AG09319 (cell line): ENCODE measurements at regions not wholly inside any gene's neighbourhood (a gene's known extent, or its start where the extent isn't known, plus 50 kb on each side); places are given as distances from the start of the nearest gene placed in this dataset.

Source experiments
- DNase-seq: peaks from one replicate; pipeline ENCODE4 v3.0.0-alpha.2; 2010; ENCODE audit warnings: low read depth; ENCODE audit errors: extremely low read depth
- TF ChIP-seq, protein P1 (sequence below): IDR thresholded peaks from 2 replicates; pipeline ENCODE4 v1.5.1; 2011; ENCODE audit warnings: low read depth, mild to moderate bottlenecking, inconsistent platforms, low read length, moderate library complexity

DNA sequence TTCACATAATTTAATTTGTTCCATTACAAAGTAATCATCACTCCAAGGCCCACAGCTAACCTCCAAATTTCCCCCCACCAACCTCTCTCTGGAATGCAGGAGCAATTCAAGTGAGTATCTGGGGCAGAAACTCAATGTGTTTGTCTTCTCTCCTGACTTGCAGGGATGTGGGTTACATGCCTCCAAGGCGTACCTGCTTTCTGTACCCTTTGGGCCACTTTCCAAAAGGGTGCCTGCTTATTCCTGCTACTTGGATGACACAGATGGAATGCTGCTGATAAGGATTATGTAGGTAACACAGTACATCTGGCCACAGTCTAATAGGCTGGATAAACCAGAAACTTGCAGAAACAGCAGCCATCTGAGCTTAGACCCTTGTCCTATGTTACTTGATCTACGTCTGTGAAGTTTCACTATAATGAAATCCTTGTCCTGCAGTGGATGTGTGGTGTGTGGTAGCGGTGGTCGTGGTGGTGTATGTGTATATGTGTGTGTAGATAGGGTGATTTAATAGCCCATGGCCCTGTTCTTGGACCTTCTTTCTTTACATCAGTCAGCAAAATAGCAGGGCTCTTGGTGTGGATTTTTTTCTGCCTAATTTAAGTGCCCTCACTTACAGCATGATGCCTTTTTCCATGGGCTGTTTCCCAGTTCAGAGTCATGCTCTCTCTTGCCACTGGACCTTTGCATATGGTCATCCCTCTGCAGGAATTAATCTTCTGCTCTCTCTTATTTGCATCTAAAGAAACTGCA is 175.9 kb downstream of the ZDHHC21 start:
- TF ChIP-seq, protein P1, sequence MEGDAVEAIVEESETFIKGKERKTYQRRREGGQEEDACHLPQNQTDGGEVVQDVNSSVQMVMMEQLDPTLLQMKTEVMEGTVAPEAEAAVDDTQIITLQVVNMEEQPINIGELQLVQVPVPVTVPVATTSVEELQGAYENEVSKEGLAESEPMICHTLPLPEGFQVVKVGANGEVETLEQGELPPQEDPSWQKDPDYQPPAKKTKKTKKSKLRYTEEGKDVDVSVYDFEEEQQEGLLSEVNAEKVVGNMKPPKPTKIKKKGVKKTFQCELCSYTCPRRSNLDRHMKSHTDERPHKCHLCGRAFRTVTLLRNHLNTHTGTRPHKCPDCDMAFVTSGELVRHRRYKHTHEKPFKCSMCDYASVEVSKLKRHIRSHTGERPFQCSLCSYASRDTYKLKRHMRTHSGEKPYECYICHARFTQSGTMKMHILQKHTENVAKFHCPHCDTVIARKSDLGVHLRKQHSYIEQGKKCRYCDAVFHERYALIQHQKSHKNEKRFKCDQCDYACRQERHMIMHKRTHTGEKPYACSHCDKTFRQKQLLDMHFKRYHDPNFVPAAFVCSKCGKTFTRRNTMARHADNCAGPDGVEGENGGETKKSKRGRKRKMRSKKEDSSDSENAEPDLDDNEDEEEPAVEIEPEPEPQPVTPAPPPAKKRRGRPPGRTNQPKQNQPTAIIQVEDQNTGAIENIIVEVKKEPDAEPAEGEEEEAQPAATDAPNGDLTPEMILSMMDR, result no peak
- no peak for DNase-seq

- no peak for DNase-seq
- TF ChIP-seq, protein P1, result no peak
These were observed 176.6 kb downstream of the ZDHHC21 start for GRCh38 chr9:14516656-14517055.

DNA sequence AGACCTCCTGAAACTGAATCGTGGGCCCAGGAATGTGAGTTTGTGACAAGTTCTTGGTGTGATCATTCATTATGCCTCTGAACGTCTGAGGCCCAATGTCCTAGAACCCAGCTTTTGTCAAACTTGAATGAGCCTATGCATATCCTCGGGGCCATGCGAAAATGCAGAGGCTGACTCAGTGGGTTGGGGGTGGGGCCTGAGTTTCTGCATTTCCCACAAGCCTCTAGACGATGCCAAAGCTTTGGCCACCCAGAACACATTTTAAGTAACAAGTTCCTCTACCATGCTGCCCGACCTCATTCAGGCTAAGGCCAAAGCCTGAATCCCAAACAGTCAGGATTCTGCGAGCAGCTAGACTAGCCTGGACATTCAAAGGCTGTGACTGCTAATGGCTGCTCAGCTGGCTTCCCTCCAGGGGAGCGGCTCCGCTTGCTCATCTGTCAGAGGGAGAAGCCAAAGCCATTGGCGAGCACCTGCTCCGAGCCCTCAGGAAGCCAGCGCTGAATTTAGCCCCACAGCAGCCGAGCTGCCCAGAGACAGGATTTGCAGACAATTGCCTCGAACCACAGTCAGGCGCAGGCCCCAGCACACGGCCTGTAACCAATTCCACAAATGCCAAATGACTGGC is 177.5 kb downstream of the ZDHHC21 start:
- TF ChIP-seq, protein P1, result no peak
- no peak for DNase-seq

DNA sequence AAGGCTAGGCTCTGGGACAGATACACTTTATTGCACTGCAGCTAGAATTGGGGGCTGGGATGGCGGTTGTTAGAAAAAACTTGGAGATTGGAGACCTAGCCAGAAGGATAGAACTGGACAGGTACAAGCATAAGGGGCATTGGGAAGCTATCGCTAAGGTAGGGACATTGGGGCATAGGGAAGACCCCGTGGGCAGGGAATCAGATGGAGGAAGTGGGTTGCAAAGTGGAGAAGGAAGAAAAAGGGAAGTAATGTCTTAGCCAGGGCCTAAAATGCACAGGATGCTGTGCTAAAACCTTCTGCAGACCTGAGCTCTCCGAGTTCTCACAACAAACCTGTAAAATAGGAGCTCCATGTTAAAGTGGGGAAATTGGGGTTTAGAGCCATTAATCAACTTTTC is 178.2 kb downstream of the ZDHHC21 start:
- TF ChIP-seq, protein P1, result no peak
- no peak for DNase-seq

GRCh38 chr9:14512942-14513341 is 180.3 kb downstream of the ZDHHC21 start:
- TF ChIP-seq, protein P1, result no peak
- DNase-seq, result no peak

DNA sequence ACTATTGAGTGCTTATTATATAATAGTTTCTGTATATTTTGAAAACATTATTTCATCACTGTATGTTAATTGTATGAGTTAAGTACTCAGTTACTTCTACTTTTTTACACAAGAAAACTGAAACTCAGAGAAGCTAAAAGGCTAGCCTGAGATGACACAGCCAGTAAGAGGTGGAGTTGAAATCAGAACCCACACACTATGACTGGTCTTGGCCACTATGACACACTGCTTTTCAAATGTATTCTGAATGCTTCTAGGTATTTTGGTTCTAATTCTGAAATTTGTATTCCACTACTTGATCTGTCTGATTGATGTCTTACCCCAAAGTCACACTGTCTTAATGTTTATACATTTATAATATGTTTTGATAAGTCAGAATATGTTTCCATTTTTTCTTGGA is 181.8 kb downstream of the ZDHHC21 start:
- DNase-seq, result no peak

GRCh38 chr9:14508884-14509283 is 184.3 kb downstream of the ZDHHC21 start:
- TF ChIP-seq, protein P1, result no peak
- no peak for DNase-seq

More for the DNA sequence above, 181.8 kb downstream of the ZDHHC21 start:
- TF ChIP-seq, protein P1, result no peak
